SH-SY5Y (cell line): ENCODE measurements at regions not wholly inside any gene's neighbourhood (a gene's known extent, or its start where the extent isn't known, plus 50 kb on each side); places are given as distances from the start of the nearest gene placed in this dataset.

Source experiments
- GATA2 ChIP-seq: IDR thresholded peaks from 2 replicates; pipeline ENCODE4 v1.6.1; 2011; ENCODE audit warnings: mild to moderate bottlenecking, low read depth, low read length
- GATA3 ChIP-seq: IDR thresholded peaks from 2 replicates; pipeline ENCODE4 v1.6.1; 2011; ENCODE audit warnings: low read depth, mild to moderate bottlenecking, low read length, moderate library complexity

DNA sequence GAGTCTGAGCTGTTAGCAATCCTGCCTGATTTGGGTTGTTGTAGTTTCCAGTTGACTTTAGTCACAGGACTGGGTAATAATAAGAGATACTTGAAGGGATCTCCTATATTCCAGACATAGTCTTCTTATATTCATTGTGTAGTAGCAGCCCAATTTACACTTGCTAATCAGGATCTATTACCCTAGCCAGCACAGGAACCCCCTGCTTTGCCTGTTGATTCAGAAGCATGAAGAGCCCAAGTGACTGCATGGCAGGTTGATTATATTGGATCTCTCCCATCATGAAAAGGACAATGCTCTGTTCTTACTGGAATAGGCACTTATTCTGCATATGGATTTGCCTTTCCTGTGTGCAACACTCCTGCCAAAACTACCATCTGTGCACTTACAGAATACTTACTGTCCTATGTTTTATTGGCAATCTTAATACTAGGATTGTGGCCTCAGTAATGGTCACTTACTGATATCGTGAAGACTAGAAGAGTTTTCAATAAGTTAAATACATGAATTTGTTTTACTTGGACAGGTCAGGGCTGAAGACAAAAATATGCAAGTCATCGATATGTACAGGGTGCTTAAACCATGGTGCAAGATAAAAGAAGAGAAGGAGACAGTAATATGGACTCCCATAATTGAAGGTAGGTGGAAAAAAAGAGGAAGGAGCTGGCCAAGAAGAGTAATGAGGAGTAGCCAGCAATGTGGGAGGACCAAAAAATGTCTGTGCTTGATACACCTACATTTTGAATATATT is 304.1 kb downstream of the MCTP2 start:
- TF ChIP-seq GATA3 (no peak), GATA2 (no peak)

DNA sequence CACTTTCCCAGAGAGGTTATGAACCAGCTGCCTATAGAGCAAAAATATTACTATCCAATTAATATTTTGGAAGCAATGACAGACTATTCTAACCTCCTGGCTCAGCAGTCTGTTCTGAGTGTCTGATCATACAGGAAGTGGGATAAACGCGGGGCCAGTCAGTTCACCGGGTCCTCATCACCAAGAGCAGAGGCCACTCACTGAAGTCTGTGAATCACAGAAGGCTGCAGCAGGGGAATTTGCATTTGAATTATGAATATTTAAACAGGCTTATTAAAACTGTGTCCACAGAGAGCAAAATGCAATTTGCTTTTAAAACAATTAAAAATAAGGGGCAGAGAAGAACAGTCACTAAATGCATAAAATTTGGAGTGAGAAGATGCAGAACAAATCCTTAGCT is 305.2 kb downstream of the MCTP2 start:
- TF ChIP-seq GATA2 = no peak
- TF ChIP-seq GATA3 = no peak

DNA sequence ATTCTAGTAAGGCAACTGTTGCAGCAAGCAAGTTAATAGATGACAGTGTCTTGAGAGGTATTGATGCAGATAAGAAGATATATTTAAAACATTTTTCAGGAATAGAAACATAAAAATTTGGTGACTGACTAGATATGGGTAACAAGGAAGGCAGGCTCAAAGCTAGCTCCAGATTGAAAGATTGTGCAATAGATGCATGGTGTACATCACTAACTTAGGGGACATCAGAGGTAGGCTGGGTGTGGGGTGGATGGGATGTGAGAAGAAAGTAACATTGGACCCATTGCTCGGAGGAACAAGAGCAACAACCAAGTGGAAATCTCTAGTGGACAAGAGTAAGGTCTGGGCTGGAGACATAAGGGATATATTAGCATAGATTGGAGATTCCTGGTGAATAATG is 306.9 kb downstream of the MCTP2 start:
- no peak for TF ChIP-seq GATA2
- TF ChIP-seq GATA3 = no peak

DNA sequence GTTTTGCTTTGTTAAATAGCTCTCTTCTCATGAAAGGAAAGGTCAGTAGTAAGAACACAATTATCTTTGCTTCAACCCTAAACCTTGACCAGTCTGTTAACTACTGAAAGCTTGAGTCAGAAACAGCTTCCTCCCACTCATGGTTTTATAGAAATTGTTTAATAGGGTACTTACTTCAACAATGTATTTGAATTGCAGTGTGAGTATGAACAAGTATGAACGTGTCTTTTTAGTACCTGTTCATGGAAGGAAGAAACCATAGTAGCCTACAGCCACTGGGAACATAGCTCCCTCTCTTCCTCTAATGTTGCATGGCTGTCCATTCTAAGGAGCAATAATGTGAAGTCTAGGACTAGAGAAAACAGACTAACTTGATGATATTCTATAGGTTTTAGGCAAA is 311.0 kb downstream of the MCTP2 start:
- TF ChIP-seq GATA3 (no peak), GATA2 (no peak)

DNA sequence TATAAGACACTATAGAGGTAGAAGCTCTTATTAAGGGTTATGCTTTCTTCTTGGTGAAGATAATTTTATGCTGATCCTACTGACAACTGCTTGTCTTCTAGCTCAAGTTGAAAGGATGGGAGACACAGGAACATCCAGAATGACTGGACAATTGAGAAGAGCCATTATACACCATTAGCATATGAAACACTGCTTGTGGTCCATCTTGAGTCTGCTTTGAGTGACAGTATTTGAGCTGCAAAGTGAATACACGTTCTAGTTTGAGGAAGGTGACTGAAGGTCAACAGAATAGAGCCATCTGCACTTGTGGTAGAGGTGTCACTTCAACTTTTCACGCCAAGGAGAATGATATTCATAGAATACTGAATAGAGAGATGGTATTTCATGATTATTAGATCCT is 315.4 kb downstream of the MCTP2 start:
- TF ChIP-seq GATA3 = no peak
- TF ChIP-seq GATA2 = no peak

DNA sequence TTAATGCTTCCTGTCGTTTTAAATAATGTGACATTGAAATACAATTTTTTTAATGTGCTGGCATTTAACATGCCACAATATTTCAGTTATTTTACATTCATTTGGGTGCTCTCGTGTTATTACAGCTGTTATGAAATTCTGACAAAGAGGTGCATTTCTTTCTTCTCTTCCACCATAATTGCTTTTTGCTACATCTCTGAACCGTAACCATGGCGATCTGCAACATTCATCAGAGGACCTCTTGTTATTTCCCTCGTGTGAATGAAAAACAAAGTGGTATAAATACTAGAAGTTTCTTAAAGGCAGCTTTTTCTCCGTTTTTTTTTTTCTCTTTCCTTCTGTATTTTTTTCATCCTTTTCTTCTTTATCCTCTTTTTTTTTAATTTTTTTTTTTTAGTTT is 316.4 kb downstream of the MCTP2 start:
- TF ChIP-seq GATA2 = no peak
- TF ChIP-seq GATA3 = no peak

DNA sequence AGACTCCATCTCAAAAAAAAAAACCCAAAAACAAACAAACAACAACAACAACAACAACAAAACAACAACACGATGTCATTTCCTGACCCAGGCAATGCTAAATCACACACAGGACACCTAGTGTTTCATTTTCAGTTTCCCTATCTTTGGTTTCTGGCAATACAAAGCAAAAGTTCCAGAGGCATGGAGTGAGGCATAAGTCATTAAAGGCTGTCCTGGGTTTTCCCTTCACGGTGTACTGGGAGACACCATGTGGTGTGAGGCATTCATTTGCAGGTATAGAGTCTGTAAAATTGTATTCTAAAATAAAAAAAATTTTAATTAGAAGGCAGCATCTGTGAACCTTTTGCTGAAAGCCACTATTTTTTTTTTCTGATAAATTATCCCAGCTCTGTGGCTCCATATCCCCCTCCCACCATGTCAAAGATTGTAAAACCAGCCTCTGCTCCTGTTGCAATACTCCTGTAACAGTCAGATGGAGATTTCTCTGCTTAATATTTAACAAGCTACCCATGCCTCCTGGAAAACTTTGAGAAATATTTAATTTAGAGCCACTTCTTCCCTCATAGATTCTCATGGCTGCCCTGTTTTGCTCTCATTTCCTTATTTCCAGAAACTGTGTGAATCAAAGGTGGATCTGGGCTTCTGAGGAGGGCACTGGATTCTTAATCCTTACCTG is 324.6 kb downstream of the MCTP2 start:
- TF ChIP-seq GATA3 (no peak), GATA2 (no peak)

DNA sequence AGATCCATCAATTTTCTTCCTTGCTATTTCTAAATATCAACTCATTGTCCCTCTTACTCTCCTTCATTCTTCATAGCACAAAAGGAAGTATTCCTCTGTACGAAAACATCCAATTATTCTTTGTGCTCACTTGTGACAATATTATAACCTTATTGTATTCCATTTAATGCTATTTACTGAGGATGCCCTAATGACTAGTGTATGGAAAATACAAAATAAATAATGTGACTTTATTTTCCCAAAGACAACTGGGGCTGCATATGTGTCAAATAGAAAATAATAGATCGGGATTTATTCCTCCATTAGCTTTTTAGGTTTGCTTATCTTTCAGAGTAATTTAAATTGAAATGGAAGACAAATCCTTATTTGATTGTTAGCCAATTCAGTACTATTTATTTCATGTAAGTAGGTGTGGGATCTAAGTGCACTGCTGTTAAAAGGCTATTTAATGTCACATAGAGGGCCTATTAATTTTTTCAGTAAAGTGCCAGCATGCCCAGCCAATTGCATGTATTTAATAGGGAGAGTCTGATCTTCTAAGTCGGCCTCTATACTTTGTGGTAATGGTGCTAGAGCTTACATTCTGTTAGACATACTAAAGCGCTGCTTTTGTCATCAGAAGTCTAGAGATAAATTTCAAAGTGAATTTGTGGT is 329.8 kb downstream of the MCTP2 start:
- TF ChIP-seq GATA2 (no peak), GATA3 (no peak)

DNA sequence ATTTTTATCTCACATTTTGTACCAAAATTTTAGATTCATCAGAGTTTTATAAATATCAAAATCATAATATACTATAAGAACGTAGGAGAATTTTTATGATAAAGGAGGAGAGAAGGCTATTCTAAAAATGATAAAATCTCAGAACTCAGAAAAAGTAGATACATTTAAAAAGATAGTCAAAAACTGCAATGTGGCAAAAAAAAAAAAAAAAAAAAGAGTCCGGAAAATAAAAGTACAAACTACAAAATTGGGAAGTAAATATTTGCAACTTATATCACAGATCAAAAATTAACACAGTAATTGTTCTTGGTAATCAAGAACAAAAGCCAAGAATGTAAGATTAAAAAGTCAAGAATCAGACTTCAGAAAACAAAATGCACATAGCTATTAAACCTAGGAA is 332.1 kb downstream of the MCTP2 start:
- no peak for TF ChIP-seq GATA3
- TF ChIP-seq GATA2 = no peak

DNA sequence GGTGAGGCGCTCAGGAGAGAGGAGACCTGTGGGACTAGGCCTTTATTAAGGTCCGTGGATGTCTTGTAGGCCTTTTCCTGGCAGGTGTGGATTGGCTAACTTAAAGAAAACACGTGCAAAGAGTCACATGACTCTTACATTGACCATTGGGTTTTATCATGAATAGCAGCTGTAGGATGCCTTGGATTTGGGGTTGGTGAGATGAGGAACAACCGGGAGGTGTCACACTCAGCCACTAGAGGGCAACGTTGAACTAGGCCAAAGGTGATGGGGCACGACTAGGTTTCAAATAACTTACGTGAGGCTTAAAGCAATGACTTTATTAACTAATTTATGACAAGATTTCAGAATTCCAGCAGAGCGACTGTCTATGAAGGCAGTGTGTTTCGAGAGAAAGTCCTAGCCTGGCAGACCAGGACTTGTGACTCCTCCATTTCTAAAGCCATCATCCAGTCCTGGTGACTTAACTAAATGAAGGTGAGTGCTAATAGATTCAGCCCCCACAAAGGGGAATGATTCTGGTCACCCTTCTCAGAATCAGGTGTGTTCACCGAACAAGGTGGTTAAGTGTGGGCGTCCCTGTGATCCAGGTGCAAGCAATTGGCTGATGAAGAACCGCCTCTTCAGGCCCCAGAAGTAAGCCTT is 345.6 kb downstream of the MCTP2 start:
- TF ChIP-seq GATA2 (no peak), GATA3 (no peak)

DNA sequence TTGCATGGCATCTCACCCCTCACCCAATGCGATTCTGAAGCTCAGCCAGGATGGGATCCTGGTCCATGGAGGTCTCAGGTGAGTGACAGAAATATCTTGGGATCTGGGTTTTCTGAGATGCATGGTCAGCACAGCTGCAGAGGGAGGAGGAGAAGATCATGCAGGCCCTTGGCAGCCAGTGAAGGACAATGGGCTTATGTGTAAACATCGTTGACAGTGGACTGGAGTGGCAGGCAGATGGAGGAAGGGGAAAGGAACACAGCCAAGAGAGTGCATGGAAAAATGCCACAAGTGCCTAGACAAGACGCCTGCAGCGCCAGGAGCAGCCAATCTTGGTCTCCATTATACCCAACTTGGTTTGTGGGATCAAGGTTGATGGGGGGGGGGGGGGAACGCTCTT is 347.9 kb downstream of the MCTP2 start:
- TF ChIP-seq GATA2 (no peak), GATA3 (no peak)

DNA sequence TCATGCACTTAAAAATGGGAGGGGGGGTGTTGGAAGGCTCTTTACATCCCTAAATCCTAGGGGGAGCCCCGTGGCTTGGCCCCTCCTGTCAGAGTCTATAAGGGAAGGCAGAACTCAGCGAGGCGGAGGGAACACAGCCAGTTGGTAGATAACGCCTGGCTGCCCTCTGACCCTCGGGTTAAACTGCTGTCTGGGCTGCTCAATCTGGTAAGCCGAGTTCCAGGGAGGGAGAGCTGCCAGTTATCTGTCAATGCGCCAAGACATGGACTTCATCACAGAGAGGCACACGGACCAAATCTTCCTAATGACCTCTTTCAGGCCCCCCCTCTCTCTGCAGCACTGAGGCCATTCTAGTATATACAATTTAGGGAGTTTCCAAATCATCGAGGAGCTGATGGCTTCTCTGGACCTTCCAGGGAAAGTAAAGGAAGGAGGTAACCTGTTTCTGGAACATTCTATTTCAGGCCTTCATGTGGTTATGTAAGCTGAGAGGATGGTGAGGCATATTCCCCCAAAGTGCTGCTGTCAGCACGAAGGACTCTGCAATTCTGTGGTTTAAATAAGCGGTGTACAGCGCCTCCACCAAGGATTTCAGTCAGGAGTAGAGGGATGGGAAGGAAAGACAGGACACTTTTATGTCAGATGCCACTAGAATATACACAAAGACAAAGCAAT is 349.0 kb downstream of the MCTP2 start:
- TF ChIP-seq GATA3 (no peak), GATA2 (no peak)

DNA sequence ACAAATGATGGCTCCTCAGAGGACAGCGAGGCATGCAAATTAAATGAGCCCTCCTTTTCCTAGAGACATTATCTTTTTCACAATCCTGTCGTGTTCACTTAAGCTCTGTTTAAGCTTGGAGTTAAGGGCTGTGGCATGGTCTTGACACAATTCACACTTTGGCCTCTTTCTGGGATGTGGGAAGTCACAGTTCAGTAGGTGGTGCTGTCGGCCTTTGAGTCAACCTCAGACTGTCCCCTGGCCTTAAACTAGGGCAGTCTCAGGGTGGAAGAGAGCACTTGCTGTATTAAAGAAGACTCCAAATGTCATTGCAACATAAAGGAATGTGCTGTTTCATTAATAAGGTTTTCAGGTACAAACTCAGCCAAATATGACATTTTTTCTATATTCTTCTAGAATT is 351.0 kb downstream of the MCTP2 start:
- no peak for TF ChIP-seq GATA2
- TF ChIP-seq GATA3 = no peak

DNA sequence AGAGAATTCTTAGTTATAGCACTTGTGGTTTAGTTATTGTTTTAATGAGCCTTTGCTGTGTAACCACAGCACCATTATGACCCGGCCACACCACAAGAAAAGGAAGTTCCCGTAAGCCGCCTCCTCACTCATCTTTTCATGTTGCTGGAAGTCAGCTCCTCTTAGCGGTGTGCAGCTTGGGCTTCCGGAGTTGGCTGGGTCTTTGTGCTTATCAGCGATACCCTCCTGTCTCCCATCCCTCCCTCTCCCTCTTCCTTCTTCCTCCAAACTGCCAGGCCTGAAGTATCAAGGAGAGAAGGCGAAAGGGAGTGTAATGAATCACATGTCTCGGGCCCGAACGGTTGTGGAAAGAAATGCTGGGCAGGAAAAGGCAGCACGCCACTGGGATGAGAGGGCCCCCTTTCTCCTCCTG is 353.5 kb downstream of the MCTP2 start:
- TF ChIP-seq GATA2 (no peak), GATA3 (no peak)
